ENCODE measurements at regions not wholly inside any gene's neighbourhood (a gene's known extent, or its start where the extent isn't known, plus 50 kb on each side); places are given as distances from the start of the nearest gene placed in this dataset.

- Histone ChIP-seq H3K27ac (ENCODE audit: low read depth in 1 of 2, low read length in 1 of 2) (no peak overlapping the region), H3K27me3 (ENCODE audit: control insufficient read depth in 2 of 2, insufficient read depth in 1 of 2, low read length in 1 of 2) (no peaks in the 10 kb centered on the region), H3K9me3 (ENCODE audit: control insufficient read depth in 2 of 2, insufficient read depth in 1 of 2, low read length in 1 of 2) (no peaks in the 10 kb centered on the region), H3K4me3 (ENCODE audit: low read length in 2 of 2) (no peak overlapping the region), H3K4me1 (ENCODE audit: control insufficient read depth in 2 of 2, insufficient read depth in 2 of 2, low read length in 2 of 2) (no peaks in the 10 kb centered on the region), H3K36me3 (ENCODE audit: control insufficient read depth in 2 of 2, insufficient read depth in 2 of 2, low read length in 1 of 2) (no peaks in the 10 kb centered on the region)
- WGBS = 49% methylated on average over 2 of the region's 2 CpGs
- no peak for DNase-seq (ENCODE audit: low read depth in 6 of 9, low spot score in 9 of 9)
Measured at GRCh38 chr9:20227166-20227874, 395.0 kb downstream of the MLLT3 start.

DNA sequence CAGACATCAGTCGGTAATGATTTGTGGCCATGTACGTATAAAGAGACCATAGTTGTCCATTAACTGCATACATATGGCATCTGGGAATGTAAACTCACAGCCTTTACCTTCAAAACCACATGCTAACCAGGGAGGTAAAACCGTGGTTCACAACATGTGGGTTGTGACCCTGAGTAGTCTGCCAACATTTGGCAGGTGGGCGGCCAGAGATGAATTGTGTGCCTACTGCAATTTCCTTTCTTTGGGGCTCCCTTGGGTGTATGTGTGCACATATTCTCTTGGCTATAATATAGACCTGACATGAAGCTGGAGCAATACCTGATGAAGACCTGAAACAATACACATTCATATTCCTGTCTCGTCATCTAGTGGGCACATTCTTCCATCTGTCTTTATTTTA is 396.0 kb downstream of the MLLT3 start:
- Histone ChIP-seq H3K27me3 (ENCODE audit: control insufficient read depth in 2 of 2, insufficient read depth in 1 of 2, low read length in 1 of 2) (no peaks in the 10 kb centered on the region), H3K9me3 (ENCODE audit: control insufficient read depth in 2 of 2, insufficient read depth in 1 of 2, low read length in 1 of 2) (no peaks in the 10 kb centered on the region), H3K36me3 (ENCODE audit: control insufficient read depth in 2 of 2, insufficient read depth in 2 of 2, low read length in 1 of 2) (no peaks in the 10 kb centered on the region), H3K4me3 (ENCODE audit: low read length in 2 of 2) (no peak overlapping the region), H3K27ac (ENCODE audit: low read depth in 1 of 2, low read length in 1 of 2) (no peak overlapping the region), H3K4me1 (ENCODE audit: control insufficient read depth in 2 of 2, insufficient read depth in 2 of 2, low read length in 2 of 2) (no peaks in the 10 kb centered on the region)
- 66% methylated on average over 5 of the region's 5 CpGs for WGBS
- DNase-seq (ENCODE audit: low read depth in 6 of 9, low spot score in 9 of 9) = no peak

GRCh38 chr9:20225826-20226225 is 396.5 kb downstream of the MLLT3 start:
- no peak overlapping the region for H3K4me3 ChIP-seq (ENCODE audit: low read length in 2 of 2)
- 91% methylated on average over 1 of the region's 1 CpG for WGBS
- DNase-seq (ENCODE audit: low read depth in 6 of 9, low spot score in 9 of 9) = no peak
- H3K27ac ChIP-seq (ENCODE audit: low read depth in 1 of 2, low read length in 1 of 2) = no peak overlapping the region
- H3K9me3 ChIP-seq (ENCODE audit: control insufficient read depth in 2 of 2, insufficient read depth in 1 of 2, low read length in 1 of 2) = no peaks in the 10 kb centered on the region
- H3K4me1 ChIP-seq (ENCODE audit: control insufficient read depth in 2 of 2, insufficient read depth in 2 of 2, low read length in 2 of 2) = no peaks in the 10 kb centered on the region
- no peaks in the 10 kb centered on the region for H3K36me3 ChIP-seq (ENCODE audit: control insufficient read depth in 2 of 2, insufficient read depth in 2 of 2, low read length in 1 of 2)
- H3K27me3 ChIP-seq (ENCODE audit: control insufficient read depth in 2 of 2, insufficient read depth in 1 of 2, low read length in 1 of 2) = no peaks in the 10 kb centered on the region

- Histone ChIP-seq H3K27me3 (ENCODE audit: control insufficient read depth in 2 of 2, insufficient read depth in 1 of 2, low read length in 1 of 2) (no peaks in the 10 kb centered on the region), H3K36me3 (ENCODE audit: control insufficient read depth in 2 of 2, insufficient read depth in 2 of 2, low read length in 1 of 2) (no peaks in the 10 kb centered on the region), H3K4me1 (ENCODE audit: control insufficient read depth in 2 of 2, insufficient read depth in 2 of 2, low read length in 2 of 2) (no peaks in the 10 kb centered on the region), H3K4me3 (ENCODE audit: low read length in 2 of 2) (no peak overlapping the region), H3K9me3 (ENCODE audit: control insufficient read depth in 2 of 2, insufficient read depth in 1 of 2, low read length in 1 of 2) (no peaks in the 10 kb centered on the region), H3K27ac (ENCODE audit: low read depth in 1 of 2, low read length in 1 of 2) (no peak overlapping the region)
- DNase-seq (ENCODE audit: low read depth in 6 of 9, low spot score in 9 of 9) = no peak
- WGBS = 92% methylated on average over 1 of the region's 1 CpG
Measured at GRCh38 chr9:20224756-20225155, 397.5 kb downstream of the MLLT3 start.

DNA sequence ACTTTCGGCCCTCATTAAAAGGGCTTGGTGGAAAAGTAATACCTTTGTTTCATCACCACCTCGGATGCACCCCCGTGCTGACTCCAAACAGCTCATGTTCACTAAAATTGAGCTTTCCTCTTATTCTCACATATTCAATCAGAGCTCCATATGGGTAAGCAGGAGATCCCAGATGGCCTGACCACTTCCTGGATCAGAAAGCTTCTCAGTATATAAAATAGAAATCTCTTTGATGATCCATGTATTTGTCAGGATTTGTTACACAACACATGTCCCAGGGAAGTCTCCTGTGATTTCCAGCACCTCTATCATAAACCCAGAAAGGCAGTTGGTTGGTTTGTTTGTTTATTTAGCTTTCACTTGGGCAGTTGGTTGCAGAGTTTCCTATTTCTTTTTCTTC is 402.0 kb downstream of the MLLT3 start:
- Histone ChIP-seq H3K4me3 (ENCODE audit: low read length in 2 of 2) (no peak overlapping the region), H3K27me3 (ENCODE audit: control insufficient read depth in 2 of 2, insufficient read depth in 1 of 2, low read length in 1 of 2) (no peaks in the 10 kb centered on the region), H3K4me1 (ENCODE audit: control insufficient read depth in 2 of 2, insufficient read depth in 2 of 2, low read length in 2 of 2) (no peaks in the 10 kb centered on the region), H3K9me3 (ENCODE audit: control insufficient read depth in 2 of 2, insufficient read depth in 1 of 2, low read length in 1 of 2) (no peaks in the 10 kb centered on the region), H3K36me3 (ENCODE audit: control insufficient read depth in 2 of 2, insufficient read depth in 2 of 2, low read length in 1 of 2) (no peaks in the 10 kb centered on the region), H3K27ac (ENCODE audit: low read depth in 1 of 2, low read length in 1 of 2) (no peak overlapping the region)
- WGBS = 94% methylated on average over 3 of the region's 3 CpGs
- no peak for DNase-seq (ENCODE audit: low read depth in 6 of 9, low spot score in 9 of 9)

GRCh38 chr9:20219437-20219836 is 402.9 kb downstream of the MLLT3 start:
- Histone ChIP-seq H3K27ac (ENCODE audit: low read depth in 1 of 2, low read length in 1 of 2) (no peak overlapping the region), H3K4me1 (ENCODE audit: control insufficient read depth in 2 of 2, insufficient read depth in 2 of 2, low read length in 2 of 2) (no peaks in the 10 kb centered on the region), H3K9me3 (ENCODE audit: control insufficient read depth in 2 of 2, insufficient read depth in 1 of 2, low read length in 1 of 2) (no peaks in the 10 kb centered on the region), H3K36me3 (ENCODE audit: control insufficient read depth in 2 of 2, insufficient read depth in 2 of 2, low read length in 1 of 2) (no peaks in the 10 kb centered on the region), H3K4me3 (ENCODE audit: low read length in 2 of 2) (no peak overlapping the region), H3K27me3 (ENCODE audit: control insufficient read depth in 2 of 2, insufficient read depth in 1 of 2, low read length in 1 of 2) (no peaks in the 10 kb centered on the region)
- WGBS = 90% methylated on average over 5 of the region's 5 CpGs
- DNase-seq (ENCODE audit: low read depth in 6 of 9, low spot score in 9 of 9) = no peak

DNA sequence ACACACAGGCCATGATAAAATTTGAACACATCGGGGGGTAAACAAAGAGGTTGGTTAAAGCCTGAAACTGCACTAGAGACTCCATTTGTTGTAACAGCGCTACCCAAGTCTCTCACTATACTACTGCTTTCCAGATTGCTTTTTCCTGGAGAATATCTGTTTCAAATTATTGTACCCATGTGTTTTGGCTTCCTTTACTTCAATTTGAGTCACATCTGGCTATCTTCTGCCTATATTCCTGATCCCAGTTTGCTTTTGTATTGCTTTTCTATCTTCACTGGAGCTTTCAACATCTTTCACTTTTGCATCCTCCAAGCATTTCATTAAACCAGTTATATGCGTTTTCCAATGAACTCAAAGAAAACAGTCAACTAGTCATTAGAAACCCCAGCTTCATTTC is 404.7 kb downstream of the MLLT3 start:
- no peak for DNase-seq (ENCODE audit: low read depth in 6 of 9, low spot score in 9 of 9)
- no peak overlapping the region for H3K27ac ChIP-seq (ENCODE audit: low read depth in 1 of 2, low read length in 1 of 2)
- H3K36me3 ChIP-seq (ENCODE audit: control insufficient read depth in 2 of 2, insufficient read depth in 2 of 2, low read length in 1 of 2) = no peaks in the 10 kb centered on the region
- H3K9me3 ChIP-seq (ENCODE audit: control insufficient read depth in 2 of 2, insufficient read depth in 1 of 2, low read length in 1 of 2) = no peaks in the 10 kb centered on the region
- H3K4me1 ChIP-seq (ENCODE audit: control insufficient read depth in 2 of 2, insufficient read depth in 2 of 2, low read length in 2 of 2) = no peaks in the 10 kb centered on the region
- no peaks in the 10 kb centered on the region for H3K27me3 ChIP-seq (ENCODE audit: control insufficient read depth in 2 of 2, insufficient read depth in 1 of 2, low read length in 1 of 2)
- no peak overlapping the region for H3K4me3 ChIP-seq (ENCODE audit: low read length in 2 of 2)
- 78% methylated on average over 3 of the region's 3 CpGs for WGBS

- no peak for DNase-seq (ENCODE audit: low read depth in 6 of 9, low spot score in 9 of 9)
- no peak overlapping the region for H3K27ac ChIP-seq (ENCODE audit: low read depth in 1 of 2, low read length in 1 of 2)
Measured at GRCh38 chr9:20216438-20216837, 405.9 kb downstream of the MLLT3 start.

DNA sequence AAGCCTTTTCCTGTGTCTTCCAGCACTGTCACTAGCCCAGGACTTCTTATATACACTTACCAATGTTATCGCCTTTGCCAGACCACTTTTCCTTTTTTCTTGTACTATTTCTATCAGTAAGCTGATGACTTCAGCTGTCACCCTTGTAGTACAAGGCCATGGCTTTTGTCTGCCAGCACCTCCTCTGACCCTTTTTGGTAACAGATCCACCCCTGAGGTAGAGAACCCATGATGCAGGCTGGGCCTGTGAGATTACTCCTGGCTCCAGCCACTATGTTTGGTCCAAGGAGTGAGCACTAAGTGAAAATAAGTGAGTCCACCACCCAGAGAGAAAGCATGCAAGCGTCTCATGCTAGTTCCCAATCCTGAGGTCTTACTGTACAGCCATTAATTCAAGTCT is 406.7 kb downstream of the MLLT3 start:
- H3K27me3 ChIP-seq (ENCODE audit: control insufficient read depth in 2 of 2, insufficient read depth in 1 of 2, low read length in 1 of 2) = no peaks in the 10 kb centered on the region
- 97% methylated on average over 2 of the region's 2 CpGs for WGBS

More at GRCh38 chr9:20216438-20216837, 405.9 kb downstream of the MLLT3 start:
- Histone ChIP-seq H3K4me1 (ENCODE audit: control insufficient read depth in 2 of 2, insufficient read depth in 2 of 2, low read length in 2 of 2) (no peaks in the 10 kb centered on the region), H3K36me3 (ENCODE audit: control insufficient read depth in 2 of 2, insufficient read depth in 2 of 2, low read length in 1 of 2) (no peaks in the 10 kb centered on the region), H3K9me3 (ENCODE audit: control insufficient read depth in 2 of 2, insufficient read depth in 1 of 2, low read length in 1 of 2) (no peaks in the 10 kb centered on the region), H3K4me3 (ENCODE audit: low read length in 2 of 2) (no peak overlapping the region), H3K27me3 (ENCODE audit: control insufficient read depth in 2 of 2, insufficient read depth in 1 of 2, low read length in 1 of 2) (no peaks in the 10 kb centered on the region)

More for the DNA sequence above, 406.7 kb downstream of the MLLT3 start:
- no peak for DNase-seq (ENCODE audit: low read depth in 6 of 9, low spot score in 9 of 9)
- Histone ChIP-seq H3K36me3 (ENCODE audit: control insufficient read depth in 2 of 2, insufficient read depth in 2 of 2, low read length in 1 of 2) (no peaks in the 10 kb centered on the region), H3K4me3 (ENCODE audit: low read length in 2 of 2) (no peak overlapping the region), H3K4me1 (ENCODE audit: control insufficient read depth in 2 of 2, insufficient read depth in 2 of 2, low read length in 2 of 2) (peaks cover 0 to 2% of the 10 kb centered on the region in 2 donors), H3K9me3 (ENCODE audit: control insufficient read depth in 2 of 2, insufficient read depth in 1 of 2, low read length in 1 of 2) (no peaks in the 10 kb centered on the region), H3K27ac (ENCODE audit: low read depth in 1 of 2, low read length in 1 of 2) (no peak overlapping the region)

All from thymus (tissue), 11 donors.